GM23248 (cell line): ENCODE measurements at regions not wholly inside any gene's neighbourhood (a gene's known extent, or its start where the extent isn't known, plus 50 kb on each side); places are given as distances from the start of the nearest gene placed in this dataset.

Experiments
- DNase-seq: peaks from one replicate; pipeline ENCODE4 v3.0.0-alpha.2; 2015
- H2AFZ ChIP-seq: fragments of 200-600 bp; sonication (generic); 2 replicates; pipeline ENCODE4 v1.6.1; 2016; ENCODE audit warnings: antibody characterized with exemption
- H3F3A ChIP-seq: fragments of 200-600 bp; sonication (generic); 2 replicates; pipeline ENCODE4 v1.6.1; 2016; ENCODE audit warnings: mild to moderate bottlenecking, antibody characterized with exemption, mixed run types; ENCODE audit not compliant: insufficient read depth
- H3K27ac ChIP-seq: fragments of 200-600 bp; sonication (generic); 2 replicates; pipeline ENCODE4 v1.5.1; 2016; ENCODE audit warnings: mild to moderate bottlenecking
- H3K27me3 ChIP-seq: fragments of 200-600 bp; sonication (generic); replicated peaks from 2 replicates; pipeline ENCODE4 v1.6.1; 2016; ENCODE audit warnings: mild to moderate bottlenecking; ENCODE audit not compliant: insufficient read depth
- H3K36me3 ChIP-seq: fragments of 200-600 bp; sonication (generic); 2 replicates; pipeline ENCODE4 v1.6.1; 2016; ENCODE audit warnings: low read depth, mild to moderate bottlenecking
- H3K4me1 ChIP-seq: fragments of 200-600 bp; sonication (generic); 2 replicates; pipeline ENCODE4 v1.6.1; 2016; ENCODE audit warnings: mild to moderate bottlenecking; ENCODE audit not compliant: insufficient read depth
- H3K4me2 ChIP-seq: fragments of 200-600 bp; sonication (generic); one replicate; pipeline ENCODE4 v1.6.1; 2016; ENCODE audit warnings: mild to moderate bottlenecking; ENCODE audit not compliant: unreplicated experiment
- H3K4me3 ChIP-seq: fragments of 200-600 bp; sonication (generic); 2 replicates; pipeline ENCODE4 v1.5.1; 2016; ENCODE audit warnings: mild to moderate bottlenecking
- H3K79me2 ChIP-seq: fragments of 200-600 bp; sonication (generic); 2 replicates; pipeline ENCODE4 v1.6.1; 2016; ENCODE audit warnings: mild to moderate bottlenecking; ENCODE audit not compliant: insufficient read depth
- H3K9ac ChIP-seq: fragments of 200-600 bp; sonication (generic); 2 replicates; pipeline ENCODE4 v1.6.1; 2016; ENCODE audit warnings: mild to moderate bottlenecking
- H3K9me2 ChIP-seq: fragments of 200-600 bp; sonication (generic); 2 replicates; pipeline ENCODE4 v1.6.1; 2016; ENCODE audit warnings: mixed run types, mild to moderate bottlenecking, moderate library complexity; ENCODE audit not compliant: insufficient read depth
- H3K9me3 ChIP-seq: fragments of 200-600 bp; sonication (generic); one replicate; pipeline ENCODE4 v1.6.1; 2017; ENCODE audit warnings: low read depth
- H4K20me1 ChIP-seq: fragments of 200-600 bp; sonication (generic); 2 replicates; pipeline ENCODE4 v1.6.0; 2016; ENCODE audit not compliant: insufficient read depth
- EZH2 ChIP-seq: fragments of 200-600 bp; sonication (generic); IDR thresholded peaks from 2 replicates; pipeline ENCODE4 v1.6.1; 2018; ENCODE audit warnings: antibody characterized with exemption, mild to moderate bottlenecking; ENCODE audit not compliant: insufficient read depth, poor library complexity, severe bottlenecking
- EZH2phosphoT487 ChIP-seq: fragments of 200-600 bp; sonication (generic); IDR thresholded peaks from 2 replicates; pipeline ENCODE4 v1.6.1; 2018; ENCODE audit warnings: antibody characterized with exemption, moderate library complexity, mild to moderate bottlenecking, low read depth; ENCODE audit not compliant: insufficient read depth
- WGBS, 2 experiments: methylation state at CpG; one replicate each; pipeline ENCODE4 v1.1.6; 2015 to 2017; ENCODE audit warnings: low lambda C conversion rate in 2 of 2, low coverage in 1 of 2; ENCODE audit errors: missing lambda C conversion rate in 2 of 2; 5-methylcytosine and 5-hydroxymethylcytosine counted together
- in situ Hi-C: fragments of 300-500 bp; cut with MboI; formaldehyde crosslinking; loops from 2 replicates; pipeline ENCODE4 v1.15.0; 2020

DNA sequence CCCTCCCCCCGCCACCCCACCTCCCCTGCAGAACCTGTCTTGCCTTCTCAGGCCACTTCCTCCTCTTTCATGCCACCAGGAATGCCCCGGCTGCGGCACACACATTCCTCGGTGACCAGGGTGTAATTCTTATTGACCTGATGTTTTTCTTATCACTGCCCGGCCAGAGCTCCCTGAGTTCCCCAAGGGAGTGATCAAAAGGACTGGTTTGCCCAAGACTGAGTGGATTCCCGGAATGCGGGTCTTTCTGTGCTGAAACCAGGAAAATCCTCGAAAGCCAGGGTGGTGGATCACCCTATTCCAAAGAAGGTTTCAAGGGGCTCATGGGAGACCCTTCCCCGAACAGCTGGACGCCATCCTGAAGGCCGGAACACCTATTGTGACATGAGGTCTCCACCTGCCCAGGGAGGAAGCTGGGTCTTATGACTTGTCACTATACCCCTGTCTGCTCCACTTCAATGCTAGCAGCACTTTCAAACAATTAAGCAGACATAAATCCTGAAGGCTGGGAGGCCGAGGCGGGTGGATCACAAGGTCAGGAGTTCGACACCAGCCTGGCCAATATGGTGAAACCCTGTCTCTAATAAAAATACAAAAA is 53.0 kb upstream of the RPL38 start:
- in situ Hi-C loops: loop anchor here (25.0 kb wide), 1 partner anchor 713 kb away; no protein-coding TSS in a partner anchor
- TF ChIP-seq EZH2phosphoT487 (no peak), EZH2 (no peak)
- no peak overlapping the region for H3K4me3 ChIP-seq

DNA sequence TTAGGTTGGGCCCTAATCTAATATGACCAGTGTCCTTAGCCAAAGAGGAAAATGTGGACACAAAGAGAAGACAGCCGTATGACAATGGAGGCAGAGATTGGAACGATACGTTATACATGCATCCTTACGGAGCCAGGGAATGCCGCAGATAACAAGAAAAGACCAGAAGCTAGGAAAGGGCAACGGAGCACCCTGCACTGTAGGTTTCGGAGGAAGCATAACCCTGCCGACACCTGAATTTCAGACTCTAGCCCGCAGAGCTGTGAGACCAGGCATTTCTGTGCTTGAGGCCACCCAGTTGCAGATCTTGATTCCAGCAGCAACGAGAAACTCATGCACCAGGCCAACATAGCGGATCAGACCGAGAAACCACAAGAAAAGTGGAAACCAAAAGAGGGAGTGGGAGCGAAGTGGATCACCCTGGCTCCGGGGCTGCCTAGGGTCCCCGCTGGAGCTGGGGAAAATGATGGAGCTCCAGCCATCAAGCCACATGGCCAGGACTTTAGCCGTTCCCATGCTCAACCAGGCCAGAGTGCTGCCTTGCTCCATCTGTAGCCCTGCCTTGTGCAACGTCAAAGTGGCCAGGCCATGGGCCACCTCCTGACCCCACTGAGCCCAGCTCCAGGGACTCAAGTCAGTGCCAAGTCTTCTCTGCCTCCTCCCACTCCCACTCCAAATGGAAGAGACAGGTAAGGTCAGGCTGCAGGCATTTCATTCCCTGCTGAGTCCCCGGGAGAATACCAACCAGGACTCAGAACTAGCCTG is 51.7 kb upstream of the RPL38 start:
- Histone ChIP-seq H3K36me3 (no peaks in the 10 kb centered on the region), H3K9ac (no peak overlapping the region), H3K27me3 (no peaks in the 10 kb centered on the region), H3K4me3 (no peak overlapping the region), H3K27ac (no peak overlapping the region), H3F3A (no peaks in the 10 kb centered on the region), H3K4me2 (no peak overlapping the region), H3K4me1 (no peaks in the 10 kb centered on the region), H3K9me2 (no peaks in the 10 kb centered on the region), H3K79me2 (no peaks in the 10 kb centered on the region), H4K20me1 (no peaks in the 10 kb centered on the region), H2AFZ (no peak overlapping the region), H3K9me3 (no peaks in the 10 kb centered on the region)
- DNase-seq: no peak
- TF ChIP-seq EZH2phosphoT487 (no peak), EZH2 (no peak)
- in situ Hi-C loops: loop anchor here (25.0 kb wide), 1 partner anchor 714 kb away; no protein-coding TSS in a partner anchor
- WGBS, 2 experiments: 55 to 59% methylated on average over 17 to 18 of the region's 18 CpGs

More for the DNA sequence above, 53.0 kb upstream of the RPL38 start:
- no peak overlapping the region for H3K9ac ChIP-seq
- H3K9me3 ChIP-seq: no peaks in the 10 kb centered on the region
- H3K4me1 ChIP-seq: no peaks in the 10 kb centered on the region
- no peaks in the 10 kb centered on the region for H3K36me3 ChIP-seq
- H3K27me3 ChIP-seq: no peaks in the 10 kb centered on the region
- H3K9me2 ChIP-seq: no peaks in the 10 kb centered on the region
- H3K27ac ChIP-seq: no peak overlapping the region
- WGBS, 2 experiments: 44 to 45% methylated on average over 14 of the region's 14 CpGs
- no peak overlapping the region for H2AFZ ChIP-seq
- H3F3A ChIP-seq: no peaks in the 10 kb centered on the region
- H3K4me2 ChIP-seq: no peak overlapping the region
- H4K20me1 ChIP-seq: no peaks in the 10 kb centered on the region
- no peaks in the 10 kb centered on the region for H3K79me2 ChIP-seq
- no peak for DNase-seq

GRCh38 chr17:74152591-74153455 is 50.7 kb upstream of the RPL38 start:
- H3K79me2 ChIP-seq: no peaks in the 10 kb centered on the region
- no peak overlapping the region for H3K27ac ChIP-seq
- H4K20me1 ChIP-seq: no peaks in the 10 kb centered on the region
- no peak overlapping the region for H3K9ac ChIP-seq
- H3K4me1 ChIP-seq: no peaks in the 10 kb centered on the region
- DNase-seq: peak; percentile 4
- no peak overlapping the region for H2AFZ ChIP-seq
- H3K9me3 ChIP-seq: no peaks in the 10 kb centered on the region
- in situ Hi-C loops: loop anchor here (25.0 kb wide), 1 partner anchor 716 kb away; no protein-coding TSS in a partner anchor
- no peak for TF ChIP-seq EZH2
- no peak for TF ChIP-seq EZH2phosphoT487
- H3F3A ChIP-seq: no peaks in the 10 kb centered on the region
- no peaks in the 10 kb centered on the region for H3K9me2 ChIP-seq
- H3K4me3 ChIP-seq: no peak overlapping the region
- WGBS, 2 experiments: 15 to 19% methylated on average over 12 of the region's 12 CpGs
- H3K27me3 ChIP-seq: no peaks in the 10 kb centered on the region
- H3K4me2 ChIP-seq: no peak overlapping the region
- H3K36me3 ChIP-seq: no peaks in the 10 kb centered on the region

DNA sequence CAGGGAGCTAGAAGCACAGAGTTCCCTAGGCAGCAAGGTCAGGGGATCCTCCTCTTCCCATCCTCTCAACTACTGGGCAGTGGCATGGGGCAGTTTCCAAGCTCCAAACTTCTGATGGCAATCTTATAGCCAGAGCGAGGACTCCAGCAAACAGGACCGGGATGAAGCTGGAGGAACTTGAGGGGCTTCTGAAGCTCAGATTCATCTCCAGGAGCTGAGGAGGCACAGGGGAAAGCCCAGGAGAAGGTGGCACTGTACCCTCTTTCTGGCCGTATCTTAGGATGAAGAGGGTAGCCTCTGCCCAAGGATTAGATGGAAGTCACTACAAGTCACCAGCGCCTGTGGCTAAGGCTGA is 50.0 kb upstream of the RPL38 start:
- no peak for DNase-seq
- no peak overlapping the region for H3K4me2 ChIP-seq
- no peaks in the 10 kb centered on the region for H3K9me3 ChIP-seq
- no peak for TF ChIP-seq EZH2phosphoT487
- TF ChIP-seq EZH2: no peak
- H4K20me1 ChIP-seq: no peaks in the 10 kb centered on the region
- no peaks in the 10 kb centered on the region for H3K9me2 ChIP-seq
- no peak overlapping the region for H2AFZ ChIP-seq
- no peaks in the 10 kb centered on the region for H3F3A ChIP-seq
- no peaks in the 10 kb centered on the region for H3K27me3 ChIP-seq
- whole genome bisulfite sequencing, 2 experiments: 51 to 57% methylated on average over 4 of the region's 4 CpGs
- no peaks in the 10 kb centered on the region for H3K4me1 ChIP-seq
- H3K9ac ChIP-seq: no peak overlapping the region
- no peak overlapping the region for H3K4me3 ChIP-seq
- in situ Hi-C loops: loop anchor here (25.0 kb wide), 1 partner anchor 716 kb away; no protein-coding TSS in a partner anchor
- no peak overlapping the region for H3K27ac ChIP-seq
- H3K79me2 ChIP-seq: no peaks in the 10 kb centered on the region
- H3K36me3 ChIP-seq: no peaks in the 10 kb centered on the region
